Astrocyte (in vitro differentiated cells and primary cell): ENCODE measurements at regions not wholly inside any gene's neighbourhood (a gene's known extent, or its start where the extent isn't known, plus 50 kb on each side); places are given as distances from the start of the nearest gene placed in this dataset.

Experiments used
- EZH2 ChIP-seq: IDR thresholded peaks from 2 replicates; pipeline ENCODE4 v1.6.1; 2012; ENCODE audit warnings: mild to moderate bottlenecking, low read length, inconsistent platforms; ENCODE audit not compliant: insufficient read depth
- TF ChIP-seq, protein P1 (sequence below): IDR thresholded peaks from 2 replicates; pipeline ENCODE4 v1.5.1; 2011; ENCODE audit warnings: low read depth, mild to moderate bottlenecking, inconsistent platforms, low read length, moderate library complexity; ENCODE audit not compliant: insufficient read depth

DNA sequence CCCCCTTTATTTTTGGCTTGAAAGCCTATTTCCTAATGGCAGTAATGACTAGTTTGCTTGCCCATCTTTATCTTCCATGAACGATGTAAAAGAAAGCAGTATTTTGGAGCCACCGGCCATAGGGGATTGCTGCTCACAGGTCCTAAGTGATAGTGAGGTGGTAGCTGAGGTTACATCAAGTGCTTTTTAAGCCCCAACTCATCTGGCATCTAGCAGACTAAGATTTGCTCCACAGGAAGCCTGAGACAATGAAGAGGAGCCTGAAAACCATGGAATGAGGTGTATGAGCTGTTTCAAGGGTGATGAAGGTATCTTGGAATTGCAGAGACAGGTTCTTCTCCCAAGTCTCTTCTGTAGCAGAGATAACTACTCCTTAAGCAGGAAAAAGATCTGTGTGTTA is 496.3 kb downstream of the XPNPEP1 start:
- TF ChIP-seq, protein P1, sequence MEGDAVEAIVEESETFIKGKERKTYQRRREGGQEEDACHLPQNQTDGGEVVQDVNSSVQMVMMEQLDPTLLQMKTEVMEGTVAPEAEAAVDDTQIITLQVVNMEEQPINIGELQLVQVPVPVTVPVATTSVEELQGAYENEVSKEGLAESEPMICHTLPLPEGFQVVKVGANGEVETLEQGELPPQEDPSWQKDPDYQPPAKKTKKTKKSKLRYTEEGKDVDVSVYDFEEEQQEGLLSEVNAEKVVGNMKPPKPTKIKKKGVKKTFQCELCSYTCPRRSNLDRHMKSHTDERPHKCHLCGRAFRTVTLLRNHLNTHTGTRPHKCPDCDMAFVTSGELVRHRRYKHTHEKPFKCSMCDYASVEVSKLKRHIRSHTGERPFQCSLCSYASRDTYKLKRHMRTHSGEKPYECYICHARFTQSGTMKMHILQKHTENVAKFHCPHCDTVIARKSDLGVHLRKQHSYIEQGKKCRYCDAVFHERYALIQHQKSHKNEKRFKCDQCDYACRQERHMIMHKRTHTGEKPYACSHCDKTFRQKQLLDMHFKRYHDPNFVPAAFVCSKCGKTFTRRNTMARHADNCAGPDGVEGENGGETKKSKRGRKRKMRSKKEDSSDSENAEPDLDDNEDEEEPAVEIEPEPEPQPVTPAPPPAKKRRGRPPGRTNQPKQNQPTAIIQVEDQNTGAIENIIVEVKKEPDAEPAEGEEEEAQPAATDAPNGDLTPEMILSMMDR = no peak
- no peak for TF ChIP-seq EZH2
